H9 (cell line): ENCODE measurements at regions not wholly inside any gene's neighbourhood (a gene's known extent, or its start where the extent isn't known, plus 50 kb on each side); places are given as distances from the start of the nearest gene placed in this dataset.

Experiments used
- DNase-seq: peaks from one replicate; pipeline ENCODE4 v3.0.0-alpha.2; 2017
- H2AFZ ChIP-seq: one replicate; pipeline ENCODE4 v1.6.1; 2013; ENCODE audit warnings: mild to moderate bottlenecking, low read length, control low read depth, moderate library complexity
- H2AK5ac ChIP-seq: 2 replicates; pipeline ENCODE4 v1.6.1; 2013; ENCODE audit warnings: low read length, control low read depth, mixed read lengths; ENCODE audit not compliant: insufficient read length
- H2BK120ac ChIP-seq: one replicate; pipeline ENCODE4 v1.6.1; 2013; ENCODE audit warnings: low read depth, mild to moderate bottlenecking, low read length, control low read depth, inconsistent platforms; ENCODE audit not compliant: poor library complexity, severe bottlenecking
- H2BK12ac ChIP-seq: 2 replicates; pipeline ENCODE4 v1.6.1; 2013; ENCODE audit warnings: low read length, control low read depth, mixed read lengths, low read depth; ENCODE audit not compliant: insufficient read length
- H2BK15ac ChIP-seq: 2 replicates; pipeline ENCODE4 v1.6.1; 2013; ENCODE audit warnings: low read depth, low read length, control low read depth
- H2BK20ac ChIP-seq: one replicate; pipeline ENCODE4 v1.6.1; 2013; ENCODE audit warnings: low read depth, mild to moderate bottlenecking, low read length, control low read depth, inconsistent platforms; ENCODE audit not compliant: poor library complexity, severe bottlenecking
- H2BK5ac ChIP-seq: 2 replicates; pipeline ENCODE4 v1.6.1; 2013; ENCODE audit warnings: low read length, control low read depth, mixed read lengths; ENCODE audit not compliant: insufficient read length
- H3K14ac ChIP-seq: 2 replicates; pipeline ENCODE4 v1.6.1; 2013; ENCODE audit warnings: low read length, control low read depth; ENCODE audit not compliant: insufficient read depth
- H3K18ac ChIP-seq: 2 replicates; pipeline ENCODE4 v1.6.1; 2013; ENCODE audit warnings: low read depth, mild to moderate bottlenecking, mixed read lengths, low read length, control low read depth; ENCODE audit not compliant: insufficient read length
- H3K23ac ChIP-seq: 2 replicates; pipeline ENCODE4 v1.6.1; 2013; ENCODE audit warnings: low read length, control low read depth, mixed read lengths, low read depth; ENCODE audit not compliant: insufficient read length
- H3K23me2 ChIP-seq: 2 replicates; pipeline ENCODE4 v1.6.1; 2013; ENCODE audit warnings: low read depth, mild to moderate bottlenecking, mixed read lengths, low read length, control low read depth; ENCODE audit not compliant: insufficient read length, poor library complexity, severe bottlenecking
- H3K27ac ChIP-seq: 2 replicates; pipeline ENCODE4 v1.5.1; 2013; ENCODE audit warnings: low read length, control low read depth, mixed read lengths, low read depth; ENCODE audit not compliant: insufficient read length
- H3K27me3 ChIP-seq: 2 replicates; pipeline ENCODE4 v1.6.1; 2013; ENCODE audit warnings: low read length, control low read depth, inconsistent platforms; ENCODE audit not compliant: insufficient read depth
- H3K4ac ChIP-seq: 2 replicates; pipeline ENCODE4 v1.6.1; 2013; ENCODE audit warnings: low read depth, mild to moderate bottlenecking, control low read depth, inconsistent platforms, low read length, moderate library complexity
- H3K4me1 ChIP-seq: 2 replicates; pipeline ENCODE4 v1.6.1; 2013; ENCODE audit warnings: low read length, control low read depth, inconsistent platforms; ENCODE audit not compliant: insufficient read depth
- H3K4me2 ChIP-seq: 2 replicates; pipeline ENCODE4 v1.6.1; 2013; ENCODE audit warnings: low read length, control low read depth, mixed read lengths; ENCODE audit not compliant: insufficient read length, insufficient read depth
- H3K56ac ChIP-seq: 2 replicates; pipeline ENCODE4 v1.6.1; 2013; ENCODE audit warnings: low read depth, mild to moderate bottlenecking, mixed read lengths, low read length, control low read depth; ENCODE audit not compliant: insufficient read length
- H3K79me1 ChIP-seq: 2 replicates; pipeline ENCODE4 v1.6.1; 2013; ENCODE audit warnings: low read depth, mild to moderate bottlenecking, moderate library complexity, low read length, control low read depth, inconsistent platforms; ENCODE audit not compliant: insufficient read depth, poor library complexity, severe bottlenecking
- H3K79me2 ChIP-seq: 2 replicates; pipeline ENCODE4 v1.6.1; 2013; ENCODE audit warnings: low read length, control low read depth, inconsistent platforms; ENCODE audit not compliant: insufficient read depth
- H3K9ac ChIP-seq: 2 replicates; pipeline ENCODE4 v1.6.1; 2013; ENCODE audit warnings: low read length, control low read depth, mixed read lengths; ENCODE audit not compliant: insufficient read length; ENCODE audit errors: extremely low read depth
- H3K9me3 ChIP-seq: one replicate; pipeline ENCODE4 v1.6.1; 2013; ENCODE audit warnings: low read depth, low read length, inconsistent platforms; ENCODE audit not compliant: control insufficient read depth
- H3T11ph ChIP-seq: one replicate; pipeline ENCODE4 v1.6.1; 2013; ENCODE audit warnings: mild to moderate bottlenecking, low read length, control low read depth, inconsistent platforms
- H4K20me1 ChIP-seq: one replicate; pipeline ENCODE4 v1.6.1; 2013; ENCODE audit not compliant: control insufficient read depth, insufficient read length, insufficient read depth
- H4K5ac ChIP-seq: 2 replicates; pipeline ENCODE4 v1.6.1; 2013; ENCODE audit warnings: low read depth, mild to moderate bottlenecking, mixed read lengths, low read length, control low read depth; ENCODE audit not compliant: insufficient read length
- H4K8ac ChIP-seq: replicated peaks from 2 replicates; pipeline ENCODE4 v1.6.1; 2013; ENCODE audit warnings: low read length, control low read depth, mixed read lengths, low read depth; ENCODE audit not compliant: insufficient read length
- H4K91ac ChIP-seq: 2 replicates; pipeline ENCODE4 v1.6.1; 2013; ENCODE audit warnings: low read depth, mild to moderate bottlenecking, moderate library complexity, mixed read lengths, low read length, control low read depth; ENCODE audit not compliant: insufficient read length
- H3K27ac Mint-ChIP-seq, 3 experiments: 2 replicates in 2 of 3; 3 replicates in 1 of 3; pipeline ENCODE4 v1.8.0; 2020 to 2021; ENCODE audit warnings: mixed read lengths in 3 of 3, mild to moderate bottlenecking in 1 of 3, moderate library complexity in 1 of 3
- H3K27me3 Mint-ChIP-seq: 2 replicates; pipeline ENCODE4 v1.8.0; 2021; ENCODE audit warnings: low read depth, mild to moderate bottlenecking, moderate library complexity, mixed read lengths
- H3K36me3 Mint-ChIP-seq, 3 experiments: 2 replicates in 2 of 3; 3 replicates in 1 of 3; pipeline ENCODE4 v1.8.0; 2020 to 2021; ENCODE audit warnings: low read depth in 3 of 3, mixed read lengths in 3 of 3; ENCODE audit not compliant: insufficient read depth in 1 of 3
- H3K4me1 Mint-ChIP-seq, 2 experiments: 2 replicates each; pipeline ENCODE4 v1.8.0; 2020; ENCODE audit warnings: mixed read lengths in 2 of 2
- H3K4me3 Mint-ChIP-seq, 2 experiments: 2 replicates in 1 of 2; 3 replicates in 1 of 2; pipeline ENCODE4 v1.8.0; 2020 to 2021; ENCODE audit warnings: mild to moderate bottlenecking in 2 of 2, mixed read lengths in 2 of 2, moderate library complexity in 1 of 2
- H3K9me3 Mint-ChIP-seq, 2 experiments: 2 replicates in 1 of 2; 3 replicates in 1 of 2; pipeline ENCODE4 v1.8.0; 2020; ENCODE audit warnings: mild to moderate bottlenecking in 2 of 2, mixed read lengths in 2 of 2, moderate library complexity in 1 of 2
- WGBS: extraction: QIAGEN DNeasy Blood & Tissue Kit; methylation state at CpG from one replicate; pipeline ENCODE4 v1.1.7; 2013; ENCODE audit warnings: missing lambda C conversion rate, low lambda C conversion rate, mixed read lengths; ENCODE audit not compliant: insufficient read length; ENCODE audit errors: extremely low coverage; 5-methylcytosine and 5-hydroxymethylcytosine counted together
- TF ChIP-seq, protein P1 (sequence below): fragments of 200-600 bp; sonication (generic); conservative IDR thresholded peaks from 3 replicates; pipeline ENCODE4 v1.8.0; 2021; ENCODE audit warnings: antibody characterized with exemption, mild to moderate bottlenecking

DNA sequence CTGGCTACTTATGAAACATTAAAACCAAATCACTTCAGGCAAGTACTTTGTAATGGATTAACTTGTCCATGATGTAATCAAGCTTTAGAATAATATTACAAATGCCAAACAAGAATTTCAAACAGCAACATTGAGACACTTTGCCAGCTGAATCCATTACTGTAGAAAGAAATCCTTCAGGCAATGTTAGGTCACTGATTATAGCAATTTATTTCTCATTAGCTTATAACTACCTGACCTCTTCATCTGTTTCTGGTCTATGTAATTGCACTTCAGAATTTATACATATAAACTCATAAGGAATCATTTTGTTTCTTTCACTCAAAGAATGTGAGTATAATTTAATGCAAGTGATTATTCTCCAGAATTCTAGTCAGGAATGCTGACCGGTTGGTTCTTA, 692.6 kb upstream of the TMEFF2 start:
- H3K9me3 ChIP-seq: no peaks in the 10 kb centered on the region
- no peak for DNase-seq
- H3K56ac ChIP-seq: no peak overlapping the region
- no peak overlapping the region for H4K91ac ChIP-seq
- no peaks in the 10 kb centered on the region for H4K20me1 ChIP-seq
- H3K79me1 ChIP-seq: no peaks in the 10 kb centered on the region
- no peak overlapping the region for H2BK5ac ChIP-seq
- Mint-ChIP-seq H3K27me3 (no peaks in the 10 kb centered on the region), H3K36me3 (no peaks in the 10 kb centered on the region), H3K27ac (no peak overlapping the region), H3K4me3 (no peak overlapping the region), H3K9me3 (no peaks in the 10 kb centered on the region), H3K4me1 (no peaks in the 10 kb centered on the region)
- no peak overlapping the region for H2AFZ ChIP-seq
- no peak overlapping the region for H2BK12ac ChIP-seq
- H3K79me2 ChIP-seq: no peaks in the 10 kb centered on the region
- H2BK15ac ChIP-seq: no peak overlapping the region
- H3K27me3 ChIP-seq: no peaks in the 10 kb centered on the region
- no CpG with 5 or more reads among the region's 1 CpG for whole genome bisulfite sequencing
- H2BK120ac ChIP-seq: no peak overlapping the region
- no peak overlapping the region for H2BK20ac ChIP-seq
- H3K23me2 ChIP-seq: no peaks in the 10 kb centered on the region
- no peak overlapping the region for H3K14ac ChIP-seq
- H3T11ph ChIP-seq: no peak overlapping the region
- H3K4me1 ChIP-seq: no peaks in the 10 kb centered on the region
- H3K18ac ChIP-seq: no peak overlapping the region
- no peak overlapping the region for H2AK5ac ChIP-seq
- H3K9ac ChIP-seq: no peak overlapping the region
- no peak overlapping the region for H4K5ac ChIP-seq
- H3K23ac ChIP-seq: no peak overlapping the region
- H3K4ac ChIP-seq: no peak overlapping the region
- H4K8ac ChIP-seq: no peak overlapping the region
- H3K27ac ChIP-seq: no peak overlapping the region
- TF ChIP-seq, protein P1, sequence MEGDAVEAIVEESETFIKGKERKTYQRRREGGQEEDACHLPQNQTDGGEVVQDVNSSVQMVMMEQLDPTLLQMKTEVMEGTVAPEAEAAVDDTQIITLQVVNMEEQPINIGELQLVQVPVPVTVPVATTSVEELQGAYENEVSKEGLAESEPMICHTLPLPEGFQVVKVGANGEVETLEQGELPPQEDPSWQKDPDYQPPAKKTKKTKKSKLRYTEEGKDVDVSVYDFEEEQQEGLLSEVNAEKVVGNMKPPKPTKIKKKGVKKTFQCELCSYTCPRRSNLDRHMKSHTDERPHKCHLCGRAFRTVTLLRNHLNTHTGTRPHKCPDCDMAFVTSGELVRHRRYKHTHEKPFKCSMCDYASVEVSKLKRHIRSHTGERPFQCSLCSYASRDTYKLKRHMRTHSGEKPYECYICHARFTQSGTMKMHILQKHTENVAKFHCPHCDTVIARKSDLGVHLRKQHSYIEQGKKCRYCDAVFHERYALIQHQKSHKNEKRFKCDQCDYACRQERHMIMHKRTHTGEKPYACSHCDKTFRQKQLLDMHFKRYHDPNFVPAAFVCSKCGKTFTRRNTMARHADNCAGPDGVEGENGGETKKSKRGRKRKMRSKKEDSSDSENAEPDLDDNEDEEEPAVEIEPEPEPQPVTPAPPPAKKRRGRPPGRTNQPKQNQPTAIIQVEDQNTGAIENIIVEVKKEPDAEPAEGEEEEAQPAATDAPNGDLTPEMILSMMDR: no peak
- H3K4me2 ChIP-seq: no peak overlapping the region
